ENCODE measurements at regions not wholly inside any gene's neighbourhood (a gene's known extent, or its start where the extent isn't known, plus 50 kb on each side); places are given as distances from the start of the nearest gene placed in this dataset.
A peak's percentile ranks its signal among the peaks of the same experiment; 100 is the strongest.
"Not testable (repeated sequence)": the region's sequence is repeated elsewhere in the genome, so short reads cannot be mapped to it uniquely, and the experiment has no call there.

- no peak for DNase-seq
Observed at GRCh38 chr4:140244328-140244727, 90.3 kb upstream of the MAML3 start.

GRCh38 chr4:140243278-140243753 lies 89.3 kb upstream of the MAML3 start:
- no peak for DNase-seq

- DNase-seq, result no peak
Observed at GRCh38 chr4:140242357-140243277, 88.6 kb upstream of the MAML3 start.

GRCh38 chr4:140240237-140240636 lies 86.3 kb upstream of the MAML3 start:
- no peak for DNase-seq

GRCh38 chr4:140239311-140239710 lies 85.3 kb upstream of the MAML3 start:
- no peak for DNase-seq

- DNase-seq, result peak; percentile 70
Observed at GRCh38 chr4:140238351-140239056, 84.5 kb upstream of the MAML3 start.

- DNase-seq, result peak; percentile 96
Observed at GRCh38 chr4:140237616-140238350, 83.8 kb upstream of the MAML3 start.

- no peak for DNase-seq
Observed at GRCh38 chr4:140236654-140237169, 82.7 kb upstream of the MAML3 start.

- DNase-seq, result no peak
Observed at GRCh38 chr4:140234697-140235060, 80.7 kb upstream of the MAML3 start.

GRCh38 chr4:140233791-140234696 lies 80.1 kb upstream of the MAML3 start:
- DNase-seq, result no peak

- DNase-seq, result no peak
Observed at GRCh38 chr4:140229881-140230280, 75.9 kb upstream of the MAML3 start.

- DNase-seq, result no peak
Observed at GRCh38 chr4:140227286-140227685, 73.3 kb upstream of the MAML3 start.

GRCh38 chr4:140223056-140223810 lies 69.2 kb upstream of the MAML3 start:
- no peak for DNase-seq

GRCh38 chr4:140222171-140222570 lies 68.2 kb upstream of the MAML3 start:
- no peak for DNase-seq

GRCh38 chr4:140220058-140220457 lies 66.1 kb upstream of the MAML3 start:
- DNase-seq, result no peak

- no peak for DNase-seq
Observed at GRCh38 chr4:140219567-140219966, 65.6 kb upstream of the MAML3 start.

- not testable (repeated sequence) for DNase-seq
Observed at GRCh38 chr4:140219070-140219469, 65.1 kb upstream of the MAML3 start.

GRCh38 chr4:140213749-140214148 lies 59.8 kb upstream of the MAML3 start:
- DNase-seq, result peak; percentile 38

GRCh38 chr4:140213116-140213515 lies 59.1 kb upstream of the MAML3 start:
- DNase-seq, result no peak

GRCh38 chr4:140212646-140213045 lies 58.7 kb upstream of the MAML3 start:
- no peak for DNase-seq

- no peak for DNase-seq
Observed at GRCh38 chr4:140212194-140212593, 58.2 kb upstream of the MAML3 start.

Measured in islet precursor cell (in vitro differentiated cells).